ENCODE measurements at regions not wholly inside any gene's neighbourhood (a gene's known extent, or its start where the extent isn't known, plus 50 kb on each side); places are given as distances from the start of the nearest gene placed in this dataset.

- Histone ChIP-seq H3K9me1 (replicated peaks; ENCODE audit: control insufficient read depth, extremely low read depth, insufficient read depth, low read length) (no peaks in the 10 kb centered on the region), H3K4me1 (ENCODE audit: control insufficient read depth, extremely low read depth, insufficient read depth, low read length) (peaks cover 18% of the 10 kb centered on the region), H3K79me2 (ENCODE audit: control insufficient read depth, insufficient read depth, low read length) (no peaks in the 10 kb centered on the region), H3K9me3 (replicated peaks; ENCODE audit: control insufficient read depth, insufficient read depth, low read length) (no peaks in the 10 kb centered on the region), H3K27ac (ENCODE audit: insufficient read depth, low read depth, low read length) (no peak overlapping the region), H3K4me3 (replicated peaks in 1 of 3; ENCODE audit: insufficient read depth in 1 of 3, low read depth in 1 of 3, low read length in 3 of 3) (no peak overlapping the region), H4K20me1 (replicated peaks; ENCODE audit: control insufficient read depth, extremely low read depth, insufficient read depth, low read length) (no peaks in the 10 kb centered on the region), H3K9ac (replicated peaks; ENCODE audit: extremely low read depth, insufficient read depth, low read length) (no peak overlapping the region), H2AFZ (ENCODE audit: low read depth, low read length) (no peak overlapping the region), H3K36me3 (ENCODE audit: control insufficient read depth in 2 of 2, extremely low read depth in 1 of 2, insufficient read depth in 2 of 2, low read length in 2 of 2) (no peaks in the 10 kb centered on the region), H3K4me2 (ENCODE audit: insufficient read depth, low read length) (no peak overlapping the region), H3K27me3 (ENCODE audit: control insufficient read depth in 2 of 2, insufficient read depth in 2 of 2, low read length in 2 of 2) (peaks cover 18 to 44% of the 10 kb centered on the region in 2 experiments)
- DNase-seq (ENCODE audit: low read depth, low spot score) (no peak), FAIRE-seq (no peak)
- dilution Hi-C loops (cut with MboI; ENCODE audit: extremely low pct_ligation_motif_present, low sequenced_read_pairs): no loop called here
- POLR2A ChIA-PET: no interaction called here
- TF ChIP-seq CTCF (IDR thresholded peaks at IDR 0.05; ENCODE audit: extremely low read depth in 1 of 2, insufficient read depth in 1 of 2, low read depth in 1 of 2, low read length in 2 of 2) (no peak), GATA2 (IDR thresholded peaks at IDR 0.05; ENCODE audit: insufficient read depth, insufficient read length, low read depth, low read length) (no peak), MYC (IDR thresholded peaks at IDR 0.05; ENCODE audit: low read depth, low read length) (no peak), MAX (IDR thresholded peaks at IDR 0.05; ENCODE audit: insufficient read depth, insufficient read length) (no peak), POLR2A (IDR thresholded peaks at IDR 0.05; ENCODE audit: low read depth, low read length) (no peak), JUN (IDR thresholded peaks at IDR 0.05; ENCODE audit: borderline replicate concordance, insufficient read depth, insufficient read length, low read depth) (no peak), FOS (IDR thresholded peaks at IDR 0.05; ENCODE audit: borderline replicate concordance, insufficient read depth, low read length) (no peak), POLR2AphosphoS5 (IDR thresholded peaks at IDR 0.05; ENCODE audit: insufficient read depth, low read depth, low read length) (no peak), EZH2 (IDR thresholded peaks at IDR 0.05; ENCODE audit: borderline replicate concordance, low read depth, low read length, severe bottlenecking) (no peak)
- intact Hi-C loops (cut with micrococcal nuclease): loop anchor here (5.0 kb wide), 1 partner anchor 150 kb away; no protein-coding TSS in a partner anchor
- no TSS peak for BruUV-seq (replicated peaks)
- CTCF ChIA-PET: no interaction called here
Measured at GRCh38 chr4:41432219-41432618, 105.7 kb upstream of the LIMCH1 start.

Measured in endothelial cell of umbilical vein (primary cell).